ENCODE measurements at regions not wholly inside any gene's neighbourhood (a gene's known extent, or its start where the extent isn't known, plus 50 kb on each side); places are given as distances from the start of the nearest gene placed in this dataset.

GRCh38 chr18:2036086-2036485 is 535.2 kb downstream of the METTL4 start:
- DNase-seq (ENCODE audit: low spot score), result no peak

- no peak for DNase-seq (ENCODE audit: low spot score)
These were observed 531.0 kb downstream of the METTL4 start for GRCh38 chr18:2040279-2040678.

- no peak for DNase-seq (ENCODE audit: low spot score)
These were observed 521.3 kb downstream of the METTL4 start for GRCh38 chr18:2049986-2050385.

GRCh38 chr18:2050702-2051201 is 520.6 kb downstream of the METTL4 start:
- no peak for DNase-seq (ENCODE audit: low spot score)

GRCh38 chr18:2053490-2054089 is 517.7 kb downstream of the METTL4 start:
- DNase-seq (ENCODE audit: low spot score), result no peak

GRCh38 chr18:2059336-2059735 is 512.0 kb downstream of the METTL4 start:
- no peak for DNase-seq (ENCODE audit: low spot score)

- DNase-seq (ENCODE audit: low spot score), result no peak
These were observed 511.2 kb downstream of the METTL4 start for GRCh38 chr18:2060086-2060485.

GRCh38 chr18:2070631-2071030 is 500.7 kb downstream of the METTL4 start:
- no peak for DNase-seq (ENCODE audit: low spot score)

GRCh38 chr18:2075499-2075898 is 495.8 kb downstream of the METTL4 start:
- DNase-seq (ENCODE audit: low spot score), result no peak

GRCh38 chr18:2082676-2083075 is 488.6 kb downstream of the METTL4 start:
- DNase-seq (ENCODE audit: low spot score), result no peak

GRCh38 chr18:2083691-2084090 is 487.6 kb downstream of the METTL4 start:
- DNase-seq (ENCODE audit: low spot score), result no peak

- no peak for DNase-seq (ENCODE audit: low spot score)
These were observed 484.9 kb downstream of the METTL4 start for GRCh38 chr18:2086439-2086838.

GRCh38 chr18:2087877-2088673 is 483.2 kb downstream of the METTL4 start:
- no peak for DNase-seq (ENCODE audit: low spot score)

- no peak for DNase-seq (ENCODE audit: low spot score)
These were observed 481.9 kb downstream of the METTL4 start for GRCh38 chr18:2089396-2089795.

GRCh38 chr18:2091937-2092336 is 479.4 kb downstream of the METTL4 start:
- DNase-seq (ENCODE audit: low spot score), result no peak

- no peak for DNase-seq (ENCODE audit: low spot score)
These were observed 474.8 kb downstream of the METTL4 start for GRCh38 chr18:2096551-2096950.

GRCh38 chr18:2100694-2101213 is 470.6 kb downstream of the METTL4 start:
- DNase-seq (ENCODE audit: low spot score), result no peak

- no peak for DNase-seq (ENCODE audit: low spot score)
These were observed 469.3 kb downstream of the METTL4 start for GRCh38 chr18:2102022-2102421.

- DNase-seq (ENCODE audit: low spot score), result no peak
These were observed 468.0 kb downstream of the METTL4 start for GRCh38 chr18:2103299-2103698.

- peak; percentile 47 for DNase-seq (ENCODE audit: low spot score)
These were observed 466.5 kb downstream of the METTL4 start for GRCh38 chr18:2104620-2105462.

GRCh38 chr18:2108591-2108990 is 462.7 kb downstream of the METTL4 start:
- DNase-seq (ENCODE audit: low spot score), result no peak

GRCh38 chr18:2111456-2111855 is 459.8 kb downstream of the METTL4 start:
- DNase-seq (ENCODE audit: low spot score), result no peak
